GM12864 (cell line): ENCODE measurements at regions not wholly inside any gene's neighbourhood (a gene's known extent, or its start where the extent isn't known, plus 50 kb on each side); places are given as distances from the start of the nearest gene placed in this dataset.

ENCODE experiments used
- DNase-seq: peaks from one replicate; pipeline ENCODE4 v3.0.0-alpha.2; 2011; ENCODE audit warnings: low read depth
- H3K4me3 ChIP-seq: 2 replicates; pipeline ENCODE4 v1.5.1; 2011; ENCODE audit warnings: mild to moderate bottlenecking, low read depth, low read length, control low read depth
- CTCF ChIP-seq: IDR thresholded peaks from 2 replicates; pipeline ENCODE4 v1.5.1; 2011; ENCODE audit warnings: low read depth, mild to moderate bottlenecking, moderate library complexity, low read length, control low read depth, inconsistent platforms; ENCODE audit errors: missing control alignments

- no peak for TF ChIP-seq CTCF
- no peak for DNase-seq
- H3K4me3 ChIP-seq, result no peak overlapping the region
Observed at GRCh38 chr20:34163307-34163706, 51.3 kb upstream of the EIF2S2 start.

- TF ChIP-seq CTCF, result no peak
- DNase-seq, result no peak
- H3K4me3 ChIP-seq, result no peak overlapping the region
Observed at GRCh38 chr20:34164381-34164984, 52.4 kb upstream of the EIF2S2 start.

GRCh38 chr20:34165018-34165619, 53.1 kb upstream of the EIF2S2 start:
- no peak for DNase-seq
- TF ChIP-seq CTCF, result no peak
- no peak overlapping the region for H3K4me3 ChIP-seq

GRCh38 chr20:34171640-34172039, 59.6 kb upstream of the EIF2S2 start:
- no peak for TF ChIP-seq CTCF
- H3K4me3 ChIP-seq, result no peak overlapping the region
- DNase-seq, result no peak

GRCh38 chr20:34172926-34173325, 60.9 kb upstream of the EIF2S2 start:
- no peak overlapping the region for H3K4me3 ChIP-seq
- DNase-seq, result no peak
- no peak for TF ChIP-seq CTCF

GRCh38 chr20:34175079-34175478, 63.0 kb upstream of the EIF2S2 start:
- TF ChIP-seq CTCF, result no peak

GRCh38 chr20:34175879-34176278, 63.8 kb upstream of the EIF2S2 start:
- H3K4me3 ChIP-seq, result no peak overlapping the region
- DNase-seq, result no peak
- TF ChIP-seq CTCF, result no peak

More at GRCh38 chr20:34175079-34175478, 63.0 kb upstream of the EIF2S2 start:
- no peak for DNase-seq
- no peak overlapping the region for H3K4me3 ChIP-seq
